ENCODE measurements at regions not wholly inside any gene's neighbourhood (a gene's known extent, or its start where the extent isn't known, plus 50 kb on each side); places are given as distances from the start of the nearest gene placed in this dataset.

DNA sequence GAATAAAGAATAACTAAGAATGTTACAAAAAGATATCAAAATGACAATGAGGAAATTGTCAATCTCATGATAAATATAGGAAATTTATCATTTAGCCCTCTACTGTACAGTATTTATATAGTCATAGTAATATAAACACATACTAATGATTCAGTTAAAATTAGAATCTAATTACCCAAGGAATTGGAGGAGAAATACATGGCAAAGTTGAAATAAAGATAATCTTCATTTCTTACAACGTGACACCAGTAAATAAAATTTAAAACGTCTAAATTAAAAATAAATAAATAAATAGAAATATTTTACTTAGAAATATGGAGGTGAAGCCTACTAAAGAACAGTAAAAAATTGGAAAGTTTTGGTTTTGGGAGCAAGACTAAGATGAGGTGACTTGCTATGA, 2163.1 kb upstream of the PCDH20 start:
- H3K4me3 ChIP-seq (replicated peaks; ENCODE audit: low read depth, low read length): no peak overlapping the region
- DNase-seq (ENCODE audit: extremely low read depth, insufficient read length): no peak
- no peak for TF ChIP-seq CTCF (IDR thresholded peaks at IDR 0.05; ENCODE audit: insufficient read depth, low read length, poor library complexity, severe bottlenecking)
- no peaks in the 10 kb centered on the region for H3K36me3 ChIP-seq (ENCODE audit: control insufficient read depth, insufficient read depth, low read length)
- H3K27me3 ChIP-seq (replicated peaks; ENCODE audit: control insufficient read depth, insufficient read depth, low read length): no peaks in the 10 kb centered on the region

DNA sequence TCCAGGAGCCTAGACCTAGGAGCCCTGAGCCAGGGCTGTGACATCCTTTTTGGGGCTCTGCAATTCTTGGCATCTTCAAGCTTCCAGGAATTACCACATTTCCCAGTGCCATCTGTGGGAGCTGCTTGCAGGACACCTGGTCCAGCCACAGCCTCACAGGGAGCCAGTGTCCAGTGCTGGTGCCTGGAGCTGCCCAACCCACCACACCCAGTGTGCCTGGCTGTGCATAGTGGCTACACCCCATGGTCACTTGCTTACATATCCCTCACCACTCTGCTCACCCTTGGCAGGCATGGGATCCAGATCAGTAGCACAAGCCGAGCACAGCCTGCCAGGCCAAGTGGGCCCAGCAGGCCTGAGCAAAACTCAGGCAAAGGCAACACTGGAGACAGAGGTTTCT, 2151.4 kb upstream of the PCDH20 start:
- Histone ChIP-seq H3K4me3 (replicated peaks; ENCODE audit: low read depth, low read length) (no peak overlapping the region), H3K27me3 (replicated peaks; ENCODE audit: control insufficient read depth, insufficient read depth, low read length) (no peaks in the 10 kb centered on the region), H3K36me3 (ENCODE audit: control insufficient read depth, insufficient read depth, low read length) (no peaks in the 10 kb centered on the region)
- TF ChIP-seq CTCF (IDR thresholded peaks at IDR 0.05; ENCODE audit: insufficient read depth, low read length, poor library complexity, severe bottlenecking): no peak
- no peak for DNase-seq (ENCODE audit: extremely low read depth, insufficient read length)

GRCh38 chr13:63554157-63554556, 2138.5 kb upstream of the PCDH20 start:
- Histone ChIP-seq H3K4me3 (replicated peaks; ENCODE audit: low read depth, low read length) (no peak overlapping the region), H3K36me3 (ENCODE audit: control insufficient read depth, insufficient read depth, low read length) (no peaks in the 10 kb centered on the region), H3K27me3 (replicated peaks; ENCODE audit: control insufficient read depth, insufficient read depth, low read length) (no peaks in the 10 kb centered on the region)
- no peak for DNase-seq (ENCODE audit: extremely low read depth, insufficient read length)
- TF ChIP-seq CTCF (IDR thresholded peaks at IDR 0.05; ENCODE audit: insufficient read depth, low read length, poor library complexity, severe bottlenecking): no peak

GRCh38 chr13:63551731-63552130, 2136.1 kb upstream of the PCDH20 start:
- no peak for TF ChIP-seq CTCF (IDR thresholded peaks at IDR 0.05; ENCODE audit: insufficient read depth, low read length, poor library complexity, severe bottlenecking)
- no peak for DNase-seq (ENCODE audit: extremely low read depth, insufficient read length)
- no peak overlapping the region for H3K4me3 ChIP-seq (replicated peaks; ENCODE audit: low read depth, low read length)
- no peaks in the 10 kb centered on the region for H3K27me3 ChIP-seq (replicated peaks; ENCODE audit: control insufficient read depth, insufficient read depth, low read length)
- no peaks in the 10 kb centered on the region for H3K36me3 ChIP-seq (ENCODE audit: control insufficient read depth, insufficient read depth, low read length)

DNA sequence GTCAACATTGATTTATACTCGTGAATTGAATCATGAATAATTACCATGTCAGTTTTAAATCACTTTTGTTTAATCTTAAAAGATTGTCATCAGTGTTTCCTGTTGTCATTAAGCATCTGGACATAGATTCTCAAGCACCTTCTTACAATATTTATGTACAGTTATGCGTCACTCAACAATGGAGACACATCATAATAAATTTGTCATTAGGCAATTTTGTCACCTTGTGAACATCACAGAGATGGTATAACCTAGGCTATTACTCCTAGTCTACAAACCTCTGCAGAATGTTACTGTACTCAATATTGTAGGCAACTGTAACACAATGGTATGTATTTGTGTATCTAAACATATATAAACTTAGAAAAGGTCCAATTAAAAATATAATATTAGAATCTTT, 2130.9 kb upstream of the PCDH20 start:
- DNase-seq (ENCODE audit: extremely low read depth, insufficient read length): no peak
- H3K27me3 ChIP-seq (replicated peaks; ENCODE audit: control insufficient read depth, insufficient read depth, low read length): no peaks in the 10 kb centered on the region
- H3K36me3 ChIP-seq (ENCODE audit: control insufficient read depth, insufficient read depth, low read length): no peaks in the 10 kb centered on the region
- no peak for TF ChIP-seq CTCF (IDR thresholded peaks at IDR 0.05; ENCODE audit: insufficient read depth, low read length, poor library complexity, severe bottlenecking)
- H3K4me3 ChIP-seq (replicated peaks; ENCODE audit: low read depth, low read length): no peak overlapping the region

- no peak for TF ChIP-seq CTCF (IDR thresholded peaks at IDR 0.05; ENCODE audit: insufficient read depth, low read length, poor library complexity, severe bottlenecking)
- Histone ChIP-seq H3K27me3 (replicated peaks; ENCODE audit: control insufficient read depth, insufficient read depth, low read length) (no peaks in the 10 kb centered on the region), H3K4me3 (replicated peaks; ENCODE audit: low read depth, low read length) (no peak overlapping the region), H3K36me3 (ENCODE audit: control insufficient read depth, insufficient read depth, low read length) (no peaks in the 10 kb centered on the region)
- DNase-seq (ENCODE audit: extremely low read depth, insufficient read length): no peak
These were observed 2127.1 kb upstream of the PCDH20 start for GRCh38 chr13:63542770-63543169.
